ENCODE measurements at regions not wholly inside any gene's neighbourhood (a gene's known extent, or its start where the extent isn't known, plus 50 kb on each side); places are given as distances from the start of the nearest gene placed in this dataset.

DNA sequence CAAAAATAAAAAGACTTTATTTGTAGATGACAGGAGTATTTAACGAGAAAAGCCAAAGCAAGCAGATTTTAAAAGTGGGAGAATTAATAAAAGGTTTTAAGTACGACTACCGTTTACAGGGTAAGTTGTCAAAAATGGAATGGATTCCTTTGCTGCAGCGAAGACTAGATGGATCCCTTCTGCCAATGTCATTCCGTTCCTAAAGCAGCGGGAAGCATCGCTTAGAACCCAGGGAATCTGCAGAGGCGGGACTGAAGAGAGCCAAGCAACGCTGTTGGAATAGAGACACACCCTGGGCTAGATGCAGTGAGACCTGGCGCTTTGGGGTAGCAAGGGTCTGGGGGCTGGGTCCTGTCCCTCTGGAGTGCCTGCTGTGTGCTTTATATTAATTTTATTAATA, 303.1 kb upstream of the MKI67 start:
- Histone ChIP-seq H3K27me3 (peaks cover 0 to 28% (median 2%) of the 10 kb centered on the region in 9 donors), H3K27ac (no peak overlapping the region), H3K9me3 (no peaks in the 10 kb centered on the region), H3K4me1 (no peaks in the 10 kb centered on the region), H3K36me3 (no peaks in the 10 kb centered on the region), H3K4me3 (no peak overlapping the region)
- no peak for ATAC-seq
- no peak for DNase-seq
- TF ChIP-seq POLR2A (IDR thresholded peaks at IDR 0.05), result no peak
- TF ChIP-seq, protein P1, sequence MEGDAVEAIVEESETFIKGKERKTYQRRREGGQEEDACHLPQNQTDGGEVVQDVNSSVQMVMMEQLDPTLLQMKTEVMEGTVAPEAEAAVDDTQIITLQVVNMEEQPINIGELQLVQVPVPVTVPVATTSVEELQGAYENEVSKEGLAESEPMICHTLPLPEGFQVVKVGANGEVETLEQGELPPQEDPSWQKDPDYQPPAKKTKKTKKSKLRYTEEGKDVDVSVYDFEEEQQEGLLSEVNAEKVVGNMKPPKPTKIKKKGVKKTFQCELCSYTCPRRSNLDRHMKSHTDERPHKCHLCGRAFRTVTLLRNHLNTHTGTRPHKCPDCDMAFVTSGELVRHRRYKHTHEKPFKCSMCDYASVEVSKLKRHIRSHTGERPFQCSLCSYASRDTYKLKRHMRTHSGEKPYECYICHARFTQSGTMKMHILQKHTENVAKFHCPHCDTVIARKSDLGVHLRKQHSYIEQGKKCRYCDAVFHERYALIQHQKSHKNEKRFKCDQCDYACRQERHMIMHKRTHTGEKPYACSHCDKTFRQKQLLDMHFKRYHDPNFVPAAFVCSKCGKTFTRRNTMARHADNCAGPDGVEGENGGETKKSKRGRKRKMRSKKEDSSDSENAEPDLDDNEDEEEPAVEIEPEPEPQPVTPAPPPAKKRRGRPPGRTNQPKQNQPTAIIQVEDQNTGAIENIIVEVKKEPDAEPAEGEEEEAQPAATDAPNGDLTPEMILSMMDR (IDR thresholded peaks at IDR 0.05), result no peak
- intact Hi-C loops (cut with DNase I), result no loop called here
- 70 to 79% (median 72%) methylated on average over 10 of the region's 10 CpGs for WGBS, 4 donors

DNA sequence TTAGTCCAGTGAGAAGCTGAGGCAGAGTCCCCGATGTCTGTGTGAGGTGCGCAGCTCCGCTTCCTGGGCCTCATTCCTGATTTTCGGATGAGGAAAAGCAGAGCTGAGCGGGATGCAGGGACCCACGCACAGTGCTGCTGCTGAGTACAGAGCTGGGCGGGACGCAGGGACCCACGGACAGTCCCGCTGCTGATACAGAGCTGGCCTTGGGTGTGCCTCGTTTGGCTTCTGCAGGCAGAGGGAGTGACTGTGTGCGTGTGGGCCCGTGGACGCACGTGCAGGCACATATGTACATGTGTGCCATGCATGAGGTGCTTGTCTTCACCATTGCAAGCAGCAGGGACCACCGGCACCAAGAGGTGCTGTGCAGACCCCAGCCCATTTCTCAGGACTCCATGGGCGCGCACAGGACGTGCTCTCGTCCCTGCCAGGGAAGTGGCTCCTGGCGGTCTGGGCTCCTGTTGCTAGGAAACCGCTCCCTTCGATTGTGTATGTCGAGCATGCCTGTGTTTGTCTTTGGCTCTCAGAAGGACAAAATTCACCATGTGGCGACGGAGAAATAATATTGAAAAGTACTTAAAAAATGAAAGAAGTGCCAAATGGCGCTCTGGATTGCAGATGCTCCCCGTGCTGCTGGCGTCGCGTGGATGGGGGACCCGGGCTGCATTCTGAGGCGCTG, 303.8 kb upstream of the MKI67 start:
- Histone ChIP-seq H3K4me1 (no peaks in the 10 kb centered on the region), H3K4me3 (no peak overlapping the region)

DNA sequence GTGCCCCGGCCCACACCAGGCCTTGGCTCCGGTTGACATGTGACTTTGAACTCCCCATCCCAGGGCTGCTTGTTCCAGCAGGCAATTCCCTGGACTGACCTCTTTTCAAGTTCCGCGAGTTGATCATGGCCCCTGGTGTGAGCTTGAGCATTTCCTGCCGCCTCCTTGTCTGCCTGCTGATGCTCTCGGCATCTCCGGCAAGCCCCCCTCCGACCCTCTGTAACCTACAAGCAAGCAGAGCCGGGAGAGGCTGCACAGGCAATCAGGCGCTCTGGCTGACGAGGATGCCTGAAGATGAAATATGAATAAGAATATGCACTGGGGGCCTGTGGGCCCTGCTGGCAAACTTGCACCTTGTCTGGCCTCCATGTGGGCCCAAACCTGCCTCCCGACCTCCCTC, 304.9 kb upstream of the MKI67 start:
- DNase-seq, result no peak
- no peaks in the 10 kb centered on the region for H3K4me1 ChIP-seq
- WGBS, 4 donors, result 49 to 69% (median 62%) methylated on average over 11 to 12 of the region's 12 CpGs
- TF ChIP-seq, protein P1 (IDR thresholded peaks at IDR 0.05), result no peak
- TF ChIP-seq POLR2A (IDR thresholded peaks at IDR 0.05), result no peak
- H3K4me3 ChIP-seq, result no peak overlapping the region
- no peaks in the 10 kb centered on the region for H3K36me3 ChIP-seq
- no peak overlapping the region for H3K27ac ChIP-seq
- ATAC-seq, result no peak
- H3K27me3 ChIP-seq, result peaks cover 0 to 46% (median 6%) of the 10 kb centered on the region in 9 donors
- no peaks in the 10 kb centered on the region for H3K9me3 ChIP-seq
- intact Hi-C loops (cut with DNase I), result no loop called here

More for the DNA sequence above, 303.8 kb upstream of the MKI67 start:
- H3K27me3 ChIP-seq, result peaks cover 0 to 35% (median 3%) of the 10 kb centered on the region in 9 donors
- no peak for TF ChIP-seq POLR2A (IDR thresholded peaks at IDR 0.05)
- TF ChIP-seq, protein P1 (IDR thresholded peaks at IDR 0.05), result no peak
- intact Hi-C loops (cut with DNase I), result no loop called here
- ATAC-seq (no peak), DNase-seq (no peak)
- 76 to 85% (median 79%) methylated on average over 33 of the region's 33 CpGs for WGBS, 4 donors
- no peaks in the 10 kb centered on the region for H3K36me3 ChIP-seq
- no peaks in the 10 kb centered on the region for H3K9me3 ChIP-seq
- no peak overlapping the region for H3K27ac ChIP-seq

DNA sequence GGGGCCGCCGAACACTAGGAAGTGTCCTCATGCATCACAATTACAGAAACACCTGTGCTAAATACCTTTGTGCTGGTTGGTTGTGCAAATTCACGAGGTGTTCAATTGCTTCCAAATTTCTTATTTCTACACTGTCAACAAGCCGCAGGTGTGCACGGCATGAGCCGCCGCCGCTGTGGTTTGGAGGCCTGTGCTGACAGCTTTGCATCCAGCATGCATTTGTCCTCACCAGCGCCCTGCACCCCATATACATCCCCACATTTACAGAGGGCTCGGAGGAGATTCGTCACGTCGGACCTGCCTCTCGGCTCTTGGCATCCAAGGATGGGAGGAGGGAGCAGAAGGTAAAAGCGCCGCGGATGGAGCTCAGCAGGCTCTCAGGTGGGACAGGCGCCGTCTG, 305.3 kb upstream of the MKI67 start:
- 77 to 87% (median 82%) methylated on average over 19 of the region's 19 CpGs for WGBS, 4 donors
- DNase-seq, result no peak
- no peak overlapping the region for H3K27ac ChIP-seq
- ATAC-seq, result no peak
- TF ChIP-seq, protein P1 (IDR thresholded peaks at IDR 0.05), result no peak
- TF ChIP-seq POLR2A (IDR thresholded peaks at IDR 0.05), result no peak
- H3K9me3 ChIP-seq, result no peaks in the 10 kb centered on the region
- H3K27me3 ChIP-seq, result peaks cover 0 to 45% (median 6%) of the 10 kb centered on the region in 9 donors
- no peak overlapping the region for H3K4me3 ChIP-seq
- no peaks in the 10 kb centered on the region for H3K4me1 ChIP-seq
- intact Hi-C loops (cut with DNase I), result no loop called here
- no peaks in the 10 kb centered on the region for H3K36me3 ChIP-seq
